SK-N-SH (cell line): ENCODE measurements at regions not wholly inside any gene's neighbourhood (a gene's known extent, or its start where the extent isn't known, plus 50 kb on each side); places are given as distances from the start of the nearest gene placed in this dataset.

ENCODE experiments used
- RAD21 ChIP-seq: IDR thresholded peaks from 2 replicates; pipeline ENCODE4 v1.6.1; 2012; ENCODE audit warnings: mild to moderate bottlenecking, low read length
- TCF12 ChIP-seq: IDR thresholded peaks from 2 replicates; pipeline ENCODE4 v1.4.0; 2012
- YY1 ChIP-seq: IDR thresholded peaks from 2 replicates; pipeline ENCODE4 v1.4.0; 2012; ENCODE audit warnings: low read depth, mild to moderate bottlenecking

DNA sequence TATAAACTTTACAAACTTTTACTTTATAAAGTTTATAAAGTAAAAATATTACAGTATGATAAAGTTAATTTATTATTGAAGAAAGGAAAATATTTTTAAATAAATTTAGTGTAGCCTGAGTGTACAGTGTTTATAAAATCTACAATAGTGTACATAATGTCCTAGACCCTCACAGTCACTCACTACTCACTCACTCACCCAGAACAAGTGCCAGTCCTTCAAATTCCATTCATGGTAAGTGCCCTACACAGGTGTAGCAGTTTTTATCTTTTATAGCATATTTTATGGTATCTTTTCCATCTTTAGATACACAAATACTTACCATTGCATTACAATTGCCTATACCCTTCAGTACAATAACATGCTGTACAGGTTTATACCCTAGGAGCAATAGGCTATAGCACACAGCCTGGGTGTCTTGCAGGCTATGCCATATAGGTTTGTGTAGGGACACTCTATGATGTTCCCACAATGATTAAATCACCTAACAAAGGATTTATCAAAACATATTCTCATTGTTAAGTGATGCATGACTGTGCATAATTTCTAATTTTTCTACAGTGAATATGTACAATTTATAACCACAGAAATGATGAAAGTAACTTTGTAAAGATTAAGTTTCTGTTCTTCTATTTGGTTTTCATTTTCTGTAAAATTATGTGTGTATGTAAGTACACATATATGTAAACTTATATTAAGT, 98.0 kb downstream of the SPRY2 start:
- TF ChIP-seq YY1 (no peak), TCF12 (no peak), RAD21 (no peak)
